Upper lobe of left lung (tissue), 4 donors: ENCODE measurements at regions not wholly inside any gene's neighbourhood (a gene's known extent, or its start where the extent isn't known, plus 50 kb on each side); places are given as distances from the start of the nearest gene placed in this dataset.

Source experiments
- CTCF ChIP-seq, 6 experiments: fragments of 450-650 bp in 4 of 6; fragments of 200-600 bp in 2 of 6; sonication (generic) in 2 of 6; IDR thresholded peaks; one replicate each; pipeline ENCODE4 v1.5.1; 2016 to 2019; ENCODE audit warnings: antibody characterized with exemption in 6 of 6
- POLR2A ChIP-seq, 4 donors: fragments of 450-650 bp; IDR thresholded peaks; one replicate each; pipeline ENCODE4 v1.5.1; 2016 to 2017; ENCODE audit warnings: antibody characterized with exemption in 4 of 4, mild to moderate bottlenecking in 2 of 4

GRCh38 chr20:11304795-11305194 is 612.9 kb upstream of the BTBD3 start:
- TF ChIP-seq CTCF (IDR thresholded peaks at IDR 0.05) (no peak), POLR2A (IDR thresholded peaks at IDR 0.05) (no peak)
